ENCODE measurements at regions not wholly inside any gene's neighbourhood (a gene's known extent, or its start where the extent isn't known, plus 50 kb on each side); places are given as distances from the start of the nearest gene placed in this dataset.
"Not testable (repeated sequence)": the region's sequence is repeated elsewhere in the genome, so short reads cannot be mapped to it uniquely, and the experiment has no call there.

DNA sequence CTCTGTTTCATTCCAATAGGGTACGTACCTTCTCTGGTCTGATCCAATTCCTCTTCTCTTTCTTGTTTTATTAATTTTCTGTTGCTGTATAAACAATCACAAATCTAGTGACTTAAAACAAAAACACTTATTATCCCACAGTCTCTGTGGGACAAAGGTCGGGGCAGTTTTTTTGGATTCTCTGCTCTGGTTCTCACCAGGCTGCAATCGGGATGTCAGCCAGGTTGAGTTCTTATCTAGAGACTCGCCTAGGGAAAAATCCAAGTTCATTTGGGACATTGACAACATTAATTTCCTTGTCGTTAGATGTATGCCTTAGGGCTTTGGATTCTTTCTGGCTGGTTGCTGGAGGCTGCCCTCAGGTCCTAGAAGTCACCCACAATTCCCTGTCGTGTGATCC, 430.5 kb upstream of the RORB start:
- 83% methylated on average over 6 of the region's 6 CpGs for WGBS (ENCODE audit: insufficient coverage)
- TF ChIP-seq, protein P1, sequence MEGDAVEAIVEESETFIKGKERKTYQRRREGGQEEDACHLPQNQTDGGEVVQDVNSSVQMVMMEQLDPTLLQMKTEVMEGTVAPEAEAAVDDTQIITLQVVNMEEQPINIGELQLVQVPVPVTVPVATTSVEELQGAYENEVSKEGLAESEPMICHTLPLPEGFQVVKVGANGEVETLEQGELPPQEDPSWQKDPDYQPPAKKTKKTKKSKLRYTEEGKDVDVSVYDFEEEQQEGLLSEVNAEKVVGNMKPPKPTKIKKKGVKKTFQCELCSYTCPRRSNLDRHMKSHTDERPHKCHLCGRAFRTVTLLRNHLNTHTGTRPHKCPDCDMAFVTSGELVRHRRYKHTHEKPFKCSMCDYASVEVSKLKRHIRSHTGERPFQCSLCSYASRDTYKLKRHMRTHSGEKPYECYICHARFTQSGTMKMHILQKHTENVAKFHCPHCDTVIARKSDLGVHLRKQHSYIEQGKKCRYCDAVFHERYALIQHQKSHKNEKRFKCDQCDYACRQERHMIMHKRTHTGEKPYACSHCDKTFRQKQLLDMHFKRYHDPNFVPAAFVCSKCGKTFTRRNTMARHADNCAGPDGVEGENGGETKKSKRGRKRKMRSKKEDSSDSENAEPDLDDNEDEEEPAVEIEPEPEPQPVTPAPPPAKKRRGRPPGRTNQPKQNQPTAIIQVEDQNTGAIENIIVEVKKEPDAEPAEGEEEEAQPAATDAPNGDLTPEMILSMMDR (IDR thresholded peaks at IDR 0.05), result no peak
- ATAC-seq (no peak), DNase-seq (no peak)
- H3K27ac ChIP-seq (ENCODE audit: low read length), result no peak overlapping the region
- H3K9me3 ChIP-seq (ENCODE audit: control insufficient read depth, insufficient read depth, low read length), result no peaks in the 10 kb centered on the region
- H3K4me3 ChIP-seq (ENCODE audit: low read length), result no peak overlapping the region
- H3K4me1 ChIP-seq (ENCODE audit: control insufficient read depth, insufficient read depth, low read length), result no peaks in the 10 kb centered on the region
- intact Hi-C loops (cut with micrococcal nuclease), result no loop called here
- no peaks in the 10 kb centered on the region for H3K4me1 Mint-ChIP-seq
- H3K27ac Mint-ChIP-seq, result no peak overlapping the region
- no peaks in the 10 kb centered on the region for H3K27me3 Mint-ChIP-seq (ENCODE audit: low read depth in 2 of 2)
- no peaks in the 10 kb centered on the region for H3K36me3 ChIP-seq (ENCODE audit: control insufficient read depth, insufficient read depth, low read length)
- H3K4me3 Mint-ChIP-seq, result no peak overlapping the region
- H3K27me3 ChIP-seq (ENCODE audit: control insufficient read depth, insufficient read depth, low read length), result no peaks in the 10 kb centered on the region
- peaks cover 2 to 13% of the 10 kb centered on the region in 2 donors for H3K9me3 Mint-ChIP-seq
- H3K36me3 Mint-ChIP-seq, result peaks cover 5% of the 10 kb centered on the region

DNA sequence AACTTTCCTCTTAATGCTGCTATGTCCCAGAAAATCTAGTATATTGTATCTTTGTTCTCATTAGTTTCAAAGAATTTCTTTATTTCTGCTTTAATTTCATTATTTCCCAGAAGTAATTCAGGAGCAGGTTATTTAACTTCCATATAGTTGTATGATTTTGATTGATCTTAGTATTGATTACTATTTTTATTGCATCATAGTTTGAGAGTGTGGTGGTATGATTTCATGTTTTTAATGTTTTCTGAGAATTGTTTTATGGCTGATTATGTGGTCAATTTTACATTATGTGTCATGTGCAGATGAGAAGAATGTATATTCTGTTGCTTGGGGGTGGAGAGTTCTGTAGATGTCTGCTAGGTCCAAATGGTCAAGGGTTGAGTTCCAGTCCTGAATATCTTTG, 425.6 kb upstream of the RORB start:
- Histone ChIP-seq H3K4me1 (ENCODE audit: control insufficient read depth, insufficient read depth, low read length) (no peaks in the 10 kb centered on the region), H3K9me3 (ENCODE audit: control insufficient read depth, insufficient read depth, low read length) (no peaks in the 10 kb centered on the region), H3K4me3 (ENCODE audit: low read length) (no peak overlapping the region), H3K27me3 (ENCODE audit: control insufficient read depth, insufficient read depth, low read length) (no peaks in the 10 kb centered on the region), H3K27ac (ENCODE audit: low read length) (no peak overlapping the region), H3K36me3 (ENCODE audit: control insufficient read depth, insufficient read depth, low read length) (no peaks in the 10 kb centered on the region)
- TF ChIP-seq, protein P1 (IDR thresholded peaks at IDR 0.05), result no peak
- peaks cover 3 to 14% of the 10 kb centered on the region in 2 donors for H3K9me3 Mint-ChIP-seq
- H3K36me3 Mint-ChIP-seq, result peaks cover 18% of the 10 kb centered on the region
- no peaks in the 10 kb centered on the region for H3K27me3 Mint-ChIP-seq (ENCODE audit: low read depth in 2 of 2)
- H3K4me1 Mint-ChIP-seq, result no peaks in the 10 kb centered on the region
- ATAC-seq, result no peak
- no peak overlapping the region for H3K27ac Mint-ChIP-seq
- H3K4me3 Mint-ChIP-seq, result no peak overlapping the region
- DNase-seq, result no peak
- intact Hi-C loops (cut with micrococcal nuclease), result loop anchor here (5.0 kb wide), 1 partner anchor 44 kb away; no protein-coding TSS in a partner anchor

DNA sequence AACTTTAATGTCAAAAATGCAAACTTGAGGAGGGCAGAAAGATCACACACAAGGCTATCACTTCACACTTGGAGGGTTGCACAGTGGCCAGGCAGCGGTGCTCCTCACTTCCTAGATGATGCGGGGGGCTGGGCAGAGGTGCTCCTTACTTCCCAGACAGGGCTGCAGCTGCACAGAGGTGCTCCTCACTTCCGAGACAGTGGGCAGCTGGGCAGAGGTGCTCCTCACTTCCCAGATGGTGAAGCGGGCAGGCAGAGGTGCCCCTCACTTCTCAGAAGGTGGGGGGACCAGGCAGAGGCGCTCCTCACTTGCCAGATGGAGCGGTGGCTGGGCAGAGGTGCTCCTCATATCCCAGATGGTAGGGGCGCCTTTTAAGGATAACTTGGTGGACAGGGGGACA, 423.2 kb upstream of the RORB start:
- H3K36me3 Mint-ChIP-seq, result peaks cover 18% of the 10 kb centered on the region

DNA sequence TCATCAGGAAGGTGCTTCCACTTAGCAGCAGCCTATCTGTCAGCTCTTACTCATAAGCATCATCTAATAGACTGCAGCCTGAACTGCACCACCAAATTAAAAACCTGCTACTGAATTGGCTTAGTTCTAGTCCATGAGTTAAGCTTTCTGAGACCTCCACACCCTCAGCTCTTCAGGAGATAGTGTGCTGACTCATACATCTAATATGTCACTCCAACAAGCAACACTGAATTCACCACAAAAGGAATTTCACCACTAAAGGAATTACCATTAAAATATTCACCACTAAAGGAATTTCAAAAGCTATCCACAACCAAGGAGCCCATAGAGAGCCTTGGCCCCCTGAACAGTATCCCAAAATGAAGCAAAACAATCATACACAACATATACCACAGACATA, 418.5 kb upstream of the RORB start:
- no peak overlapping the region for H3K27ac Mint-ChIP-seq
- no peaks in the 10 kb centered on the region for H3K4me1 Mint-ChIP-seq
- ATAC-seq (no peak), DNase-seq (no peak)
- no peaks in the 10 kb centered on the region for H3K4me1 ChIP-seq (ENCODE audit: control insufficient read depth, insufficient read depth, low read length)
- H3K27me3 ChIP-seq (ENCODE audit: control insufficient read depth, insufficient read depth, low read length), result no peaks in the 10 kb centered on the region
- H3K27ac ChIP-seq (ENCODE audit: low read length), result no peak overlapping the region
- H3K9me3 ChIP-seq (ENCODE audit: control insufficient read depth, insufficient read depth, low read length), result no peaks in the 10 kb centered on the region
- H3K9me3 Mint-ChIP-seq, result peaks cover 0 to 6% of the 10 kb centered on the region in 2 donors
- H3K4me3 ChIP-seq (ENCODE audit: low read length), result no peak overlapping the region
- H3K36me3 Mint-ChIP-seq, result no peaks in the 10 kb centered on the region
- no peaks in the 10 kb centered on the region for H3K36me3 ChIP-seq (ENCODE audit: control insufficient read depth, insufficient read depth, low read length)
- H3K4me3 Mint-ChIP-seq, result no peak overlapping the region
- no peaks in the 10 kb centered on the region for H3K27me3 Mint-ChIP-seq (ENCODE audit: low read depth in 2 of 2)
- TF ChIP-seq, protein P1 (IDR thresholded peaks at IDR 0.05), result no peak
- intact Hi-C loops (cut with micrococcal nuclease), result no loop called here

More for the DNA sequence above, 423.2 kb upstream of the RORB start:
- H3K27me3 ChIP-seq (ENCODE audit: control insufficient read depth, insufficient read depth, low read length), result no peaks in the 10 kb centered on the region
- no peaks in the 10 kb centered on the region for H3K9me3 ChIP-seq (ENCODE audit: control insufficient read depth, insufficient read depth, low read length)
- TF ChIP-seq, protein P1 (IDR thresholded peaks at IDR 0.05), result no peak
- peaks cover 3 to 17% of the 10 kb centered on the region in 2 donors for H3K9me3 Mint-ChIP-seq
- no peaks in the 10 kb centered on the region for H3K4me1 ChIP-seq (ENCODE audit: control insufficient read depth, insufficient read depth, low read length)
- intact Hi-C loops (cut with micrococcal nuclease), result loop anchor here (5.0 kb wide), 1 partner anchor 47 kb away; no protein-coding TSS in a partner anchor
- DNase-seq (no peak), ATAC-seq (no peak)
- H3K27ac Mint-ChIP-seq, result no peak overlapping the region
- H3K4me1 Mint-ChIP-seq, result no peaks in the 10 kb centered on the region
- WGBS (ENCODE audit: insufficient coverage), result 89% methylated on average over 7 of the region's 7 CpGs
- no peak overlapping the region for H3K4me3 ChIP-seq (ENCODE audit: low read length)
- no peak overlapping the region for H3K27ac ChIP-seq (ENCODE audit: low read length)
- no peaks in the 10 kb centered on the region for H3K27me3 Mint-ChIP-seq (ENCODE audit: low read depth in 2 of 2)
- no peak overlapping the region for H3K4me3 Mint-ChIP-seq
- H3K36me3 ChIP-seq (ENCODE audit: control insufficient read depth, insufficient read depth, low read length), result no peaks in the 10 kb centered on the region

DNA sequence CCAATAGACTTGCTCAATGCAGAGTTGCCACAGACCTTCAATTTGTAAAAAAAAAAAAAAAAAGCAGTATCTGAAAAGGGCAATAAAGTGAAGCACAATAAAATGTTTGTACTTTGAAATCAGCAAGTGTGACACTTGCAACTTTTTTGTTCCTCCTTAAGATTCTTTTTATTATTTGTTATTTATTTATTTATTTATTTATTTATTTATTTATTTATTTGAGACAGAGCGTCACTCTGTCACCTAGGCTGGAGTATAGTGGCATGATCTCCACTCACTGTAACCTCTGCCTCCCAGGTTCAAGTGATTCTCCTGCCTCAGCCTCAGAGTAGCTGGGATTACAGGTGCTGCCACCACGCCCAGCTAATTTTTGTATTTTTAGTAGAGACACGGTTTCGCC, 416.5 kb upstream of the RORB start:
- H3K36me3 ChIP-seq (ENCODE audit: control insufficient read depth, insufficient read depth, low read length); H3K27ac ChIP-seq (ENCODE audit: low read length); H3K4me1 Mint-ChIP-seq; ATAC-seq; H3K9me3 ChIP-seq (ENCODE audit: control insufficient read depth, insufficient read depth, low read length); H3K4me3 ChIP-seq (ENCODE audit: low read length); H3K4me1 ChIP-seq (ENCODE audit: control insufficient read depth, insufficient read depth, low read length); DNase-seq; H3K27ac Mint-ChIP-seq; H3K27me3 ChIP-seq (ENCODE audit: control insufficient read depth, insufficient read depth, low read length); H3K9me3 Mint-ChIP-seq; H3K4me3 Mint-ChIP-seq; intact Hi-C loops (cut with micrococcal nuclease); H3K27me3 Mint-ChIP-seq (ENCODE audit: low read depth in 2 of 2); H3K36me3 Mint-ChIP-seq: not testable (repeated sequence)
- 88% methylated on average over 4 of the region's 4 CpGs for WGBS (ENCODE audit: insufficient coverage)

Measured in natural killer cell (primary cell).